HepG2 (cell line): ENCODE measurements at regions not wholly inside any gene's neighbourhood (a gene's known extent, or its start where the extent isn't known, plus 50 kb on each side); places are given as distances from the start of the nearest gene placed in this dataset.
A peak's percentile ranks its signal among the peaks of the same experiment; 100 is the strongest.

Experiments used
- ATAC-seq: fragments of 200-7000 bp; cut with Tn5 transposase; 3 replicates; pipeline ENCODE4 v1.9.1; 2020; ENCODE audit warnings: mild to moderate bottlenecking, moderate library complexity
- BruUV-seq: library from RNA; stranded (reverse); fragments of 400-500 nt; replicated peaks from 2 replicates; lab custom pipeline; 2021; lab: Mats Ljungman, UMichigan
- CTCF ChIA-PET: fragments of 300-600 bp; formaldehyde crosslinking; extraction: SDS; loops from one replicate; lab custom pipeline; 2021; ENCODE audit warnings: low total read pairs, inconsistent platforms, low intra/inter-chr PET ratio; lab: Yijun Ruan, JAX
- POLR2A ChIA-PET: fragments of 350-600 bp; sonication (Branson Sonifier 250); formaldehyde crosslinking; loops from one replicate; lab custom pipeline; 2020; ENCODE audit warnings: antibody characterized with exemption, inconsistent platforms; lab: Yijun Ruan, JAX
- DNase-seq: peaks from one replicate; pipeline ENCODE4 v3.0.0-alpha.2; 2015; ENCODE audit warnings: low spot score
- FAIRE-seq: peaks from 3 replicates; lab custom pipeline; 2011; peaks lifted over from hg19 to GRCh38; lab: Jason Lieb, UNC
- H2AFZ ChIP-seq: one replicate; pipeline ENCODE4 v1.6.1; 2011; ENCODE audit warnings: low read length, inconsistent platforms
- H3K27ac ChIP-seq: fragments of 300-600 bp; 3 replicates; pipeline ENCODE4 v1.8.0; 2011; ENCODE audit warnings: mixed run types, mild to moderate bottlenecking, mixed read lengths, low read length, inconsistent platforms; ENCODE audit not compliant: insufficient read depth; ENCODE audit errors: extremely low read length
- H3K27me3 ChIP-seq, 2 experiments: fragments of 200-600 bp in 1 of 2; 2 replicates in 1 of 2; 3 replicates in 1 of 2; pipeline versions ENCODE4 v1.6.0 to v1.8.0; 2011; ENCODE audit warnings: low read length in 2 of 2, mild to moderate bottlenecking in 2 of 2, moderate library complexity in 2 of 2, inconsistent platforms in 1 of 2; ENCODE audit not compliant: insufficient read depth in 2 of 2, control insufficient read depth in 1 of 2
- H3K36me3 ChIP-seq, 2 experiments: fragments of 200-600 bp in 1 of 2; replicated peaks in 1 of 2; 2 replicates in 1 of 2; 3 replicates in 1 of 2; pipeline versions ENCODE4 v1.5.1 to v1.8.0; 2011; ENCODE audit warnings: low read length in 2 of 2, inconsistent platforms in 1 of 2; ENCODE audit not compliant: insufficient read depth in 2 of 2, control insufficient read depth in 1 of 2
- H3K4me1 ChIP-seq: 2 replicates; pipeline ENCODE4 v1.5.1; 2012; ENCODE audit warnings: low read length, inconsistent platforms; ENCODE audit not compliant: insufficient read depth
- H3K4me2 ChIP-seq: 2 replicates; pipeline ENCODE4 v1.6.0; 2011; ENCODE audit warnings: low read depth, low read length, inconsistent platforms
- H3K4me3 ChIP-seq, 3 experiments: fragments of 200-600 bp in 1 of 3; sonication (generic), shearing (Covaris generic) in 1 of 3; replicated peaks in 1 of 3; 2 replicates each; pipeline ENCODE4 v1.5.1; 2011 to 2016; ENCODE audit warnings: low read length in 3 of 3, inconsistent platforms in 2 of 3, low read depth in 2 of 3, mild to moderate bottlenecking in 2 of 3, control low read depth in 1 of 3, mixed read lengths in 1 of 3; ENCODE audit not compliant: insufficient read depth in 1 of 3
- H3K79me2 ChIP-seq: one replicate; pipeline ENCODE4 v1.6.1; 2011; ENCODE audit warnings: low read length, inconsistent platforms; ENCODE audit not compliant: insufficient read depth
- H3K9ac ChIP-seq: 2 replicates; pipeline ENCODE4 v1.6.0; 2011; ENCODE audit warnings: mild to moderate bottlenecking, low read depth, low read length, inconsistent platforms; ENCODE audit not compliant: insufficient read depth
- H3K9me3 ChIP-seq: 2 replicates; pipeline ENCODE4 v1.5.1; 2012; ENCODE audit warnings: mild to moderate bottlenecking, low read length
- H4K20me1 ChIP-seq: 2 replicates; pipeline ENCODE4 v1.6.0; 2011; ENCODE audit warnings: inconsistent platforms, mild to moderate bottlenecking, low read length, moderate library complexity; ENCODE audit not compliant: insufficient read depth
- BCL6 ChIP-seq: IDR thresholded peaks from 2 replicates; pipeline ENCODE4 v1.6.1; 2016; ENCODE audit warnings: missing genetic modification reagents, missing compliant biosample characterization
- DNMT1 ChIP-seq: sonication (generic); formaldehyde crosslinking; IDR thresholded peaks from 2 replicates; pipeline ENCODE4 v1.5.1; 2020; ENCODE audit warnings: mild to moderate bottlenecking, missing genetic modification reagents
- ISX ChIP-seq: sonication (generic); formaldehyde crosslinking; conservative IDR thresholded peaks from 2 replicates; pipeline ENCODE4 v1.5.0; 2020; ENCODE audit warnings: missing genetic modification reagents
- KAT8 ChIP-seq: IDR thresholded peaks from 2 replicates; pipeline ENCODE4 v1.6.1; 2016; ENCODE audit warnings: missing genetic modification reagents, missing compliant biosample characterization
- KDM2A ChIP-seq: sonication (generic); formaldehyde crosslinking; IDR thresholded peaks from 2 replicates; pipeline ENCODE4 v1.4.0; 2020; ENCODE audit warnings: low read depth, missing genetic modification reagents, borderline replicate concordance
- KLF9 ChIP-seq: IDR thresholded peaks from 2 replicates; pipeline ENCODE4 v1.6.1; 2016; ENCODE audit warnings: low read depth
- NRL ChIP-seq: sonication (generic); formaldehyde crosslinking; IDR thresholded peaks from 2 replicates; pipeline ENCODE4 v1.5.0; 2020; ENCODE audit warnings: missing genetic modification reagents, mild to moderate bottlenecking, moderate library complexity, borderline replicate concordance
- RFXAP ChIP-seq: sonication (generic); formaldehyde crosslinking; IDR thresholded peaks from 2 replicates; pipeline ENCODE4 v1.4.0; 2020; ENCODE audit warnings: missing genetic modification reagents, borderline replicate concordance
- SPEN ChIP-seq: sonication (generic); formaldehyde crosslinking; IDR thresholded peaks from 2 replicates; pipeline ENCODE4 v1.5.1; 2020; ENCODE audit warnings: low read depth, mild to moderate bottlenecking, missing genetic modification reagents
- STAG1 ChIP-seq: sonication (generic); formaldehyde crosslinking; IDR thresholded peaks from 2 replicates; pipeline ENCODE4 v1.4.0; 2020; ENCODE audit warnings: missing genetic modification reagents
- ZBTB38 ChIP-seq: sonication (generic); formaldehyde crosslinking; IDR thresholded peaks from 2 replicates; pipeline ENCODE4 v1.5.1; 2020; ENCODE audit warnings: mild to moderate bottlenecking, missing genetic modification reagents
- ZC3H13 ChIP-seq: sonication (generic); formaldehyde crosslinking; IDR thresholded peaks from 2 replicates; pipeline ENCODE4 v1.8.1; 2023; ENCODE audit warnings: mild to moderate bottlenecking, missing genetic modification reagents, moderate library complexity
- ZFY ChIP-seq: sonication (generic); formaldehyde crosslinking; IDR thresholded peaks from 2 replicates; pipeline ENCODE4 v1.4.0; 2020; ENCODE audit warnings: missing genetic modification reagents
- ZNF331 ChIP-seq: sonication (generic); formaldehyde crosslinking; IDR thresholded peaks from 2 replicates; pipeline ENCODE4 v1.4.0; 2020; ENCODE audit warnings: missing genetic modification reagents
- ZNF772 ChIP-seq: sonication (generic); formaldehyde crosslinking; IDR thresholded peaks from 2 replicates; pipeline ENCODE4 v1.5.0; 2020; ENCODE audit warnings: mild to moderate bottlenecking, missing genetic modification reagents
- ZNF879 ChIP-seq: sonication (generic); formaldehyde crosslinking; IDR thresholded peaks from 2 replicates; pipeline ENCODE4 v1.8.1; 2023; ENCODE audit warnings: missing genetic modification reagents
- WGBS: methylation state at CpG from one replicate; pipeline ENCODE4 v1.1.6; 2017; ENCODE audit warnings: low lambda C conversion rate; 5-methylcytosine and 5-hydroxymethylcytosine counted together
- in situ Hi-C: cut with HindIII; loops from 2 replicates; pipeline ENCODE4 v1.10.0; 2017; ENCODE audit warnings: low pct_unique_long_range_greater_than_20kb; ENCODE audit not compliant: extremely low pct_ligation_motif_present
- intact Hi-C: fragments of 100-400 bp; cut with micrococcal nuclease; formaldehyde crosslinking; loops from one replicate; pipeline ENCODE4 v1.10.0; 2022; ENCODE audit not compliant: unreplicated experiment
- TF ChIP-seq, protein P1 (sequence below): sonication (generic); formaldehyde crosslinking; IDR thresholded peaks from 2 replicates; pipeline ENCODE4 v1.4.0; 2020; ENCODE audit warnings: missing genetic modification reagents, borderline replicate concordance
- TF ChIP-seq, protein P2 (sequence below): IDR thresholded peaks from 2 replicates; pipeline ENCODE4 v1.6.1; 2016; ENCODE audit warnings: missing compliant biosample characterization, missing genetic modification reagents, borderline replicate concordance
- TF ChIP-seq, protein P3 (sequence below): sonication (generic); formaldehyde crosslinking; IDR thresholded peaks from 2 replicates; pipeline ENCODE4 v1.8.0; 2022; ENCODE audit warnings: missing genetic modification reagents, mild to moderate bottlenecking, borderline replicate concordance
- TF ChIP-seq, protein P4 (sequence below): sonication (generic); formaldehyde crosslinking; IDR thresholded peaks from 2 replicates; pipeline ENCODE4 v1.8.1; 2022; ENCODE audit warnings: mild to moderate bottlenecking, missing genetic modification reagents

DNA sequence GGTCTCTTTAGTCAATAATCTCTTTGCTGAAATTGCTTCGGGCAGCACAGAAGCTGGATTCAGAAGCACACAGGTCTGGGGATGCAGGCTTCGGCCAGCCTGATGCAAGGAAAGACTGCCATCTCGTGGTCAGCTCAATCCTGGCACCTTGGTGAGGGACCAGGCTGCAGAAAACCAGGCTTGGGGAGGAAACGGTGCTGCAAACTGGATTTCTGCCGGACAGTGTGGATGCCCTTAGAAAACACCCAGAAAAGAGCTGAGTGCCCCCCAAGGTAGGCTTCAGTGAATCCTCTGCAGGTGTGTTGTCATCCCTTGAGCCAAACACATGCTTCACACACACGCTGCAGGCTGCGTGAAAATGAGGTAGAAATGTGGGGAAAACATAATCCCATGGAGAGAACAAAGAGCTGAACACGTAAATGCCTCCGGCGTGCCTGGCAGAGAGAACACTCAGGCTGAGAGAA is 89.8 kb upstream of the PAX1 start:
- intact Hi-C loops: loop anchor here (1.0 kb wide), 2 partner anchors 85 to 778 kb away; no protein-coding TSS in a partner anchor
- TF ChIP-seq KDM2A (CRISPR knock-in tag) (peak; percentile 42; the same call in 1 of the 2 replicates), DNMT1 (0 out of 2 replicates have a peak, but pooled peaks have one; percentile 48), ISX (CRISPR knock-in tag) (no peak), STAG1 (peak; percentile 92), ZBTB38 (CRISPR knock-in tag) (0 out of 2 replicates have a peak, but pooled peaks have one; percentile 31), BCL6 (CRISPR knock-in tag) (no peak), ZNF772 (no peak), ZNF331 (peak; percentile 71; the same call in 1 of the 2 replicates), KAT8 (CRISPR knock-in tag) (no peak), NRL (no peak), ZNF879 (CRISPR knock-in tag) (no peak), SPEN (CRISPR knock-in tag) (peak; percentile 51; the same call in 1 of the 2 replicates), RFXAP (CRISPR knock-in tag) (no peak), KLF9 (no peak), ZFY (CRISPR knock-in tag) (no peak), ZC3H13 (CRISPR knock-in tag) (no peak)
- TF ChIP-seq, protein P1, sequence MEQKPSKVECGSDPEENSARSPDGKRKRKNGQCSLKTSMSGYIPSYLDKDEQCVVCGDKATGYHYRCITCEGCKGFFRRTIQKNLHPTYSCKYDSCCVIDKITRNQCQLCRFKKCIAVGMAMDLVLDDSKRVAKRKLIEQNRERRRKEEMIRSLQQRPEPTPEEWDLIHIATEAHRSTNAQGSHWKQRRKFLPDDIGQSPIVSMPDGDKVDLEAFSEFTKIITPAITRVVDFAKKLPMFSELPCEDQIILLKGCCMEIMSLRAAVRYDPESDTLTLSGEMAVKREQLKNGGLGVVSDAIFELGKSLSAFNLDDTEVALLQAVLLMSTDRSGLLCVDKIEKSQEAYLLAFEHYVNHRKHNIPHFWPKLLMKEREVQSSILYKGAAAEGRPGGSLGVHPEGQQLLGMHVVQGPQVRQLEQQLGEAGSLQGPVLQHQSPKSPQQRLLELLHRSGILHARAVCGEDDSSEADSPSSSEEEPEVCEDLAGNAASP (CRISPR knock-in tag): no peak; the same call in 1 of the 2 replicates
- TF ChIP-seq, protein P2, sequence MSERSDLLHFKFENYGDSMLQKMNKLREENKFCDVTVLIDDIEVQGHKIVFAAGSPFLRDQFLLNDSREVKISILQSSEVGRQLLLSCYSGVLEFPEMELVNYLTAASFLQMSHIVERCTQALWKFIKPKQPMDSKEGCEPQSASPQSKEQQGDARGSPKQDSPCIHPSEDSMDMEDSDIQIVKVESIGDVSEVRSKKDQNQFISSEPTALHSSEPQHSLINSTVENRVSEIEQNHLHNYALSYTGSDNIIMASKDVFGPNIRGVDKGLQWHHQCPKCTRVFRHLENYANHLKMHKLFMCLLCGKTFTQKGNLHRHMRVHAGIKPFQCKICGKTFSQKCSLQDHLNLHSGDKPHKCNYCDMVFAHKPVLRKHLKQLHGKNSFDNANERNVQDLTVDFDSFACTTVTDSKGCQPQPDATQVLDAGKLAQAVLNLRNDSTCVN (CRISPR knock-in tag): no peak
- TF ChIP-seq, protein P3, sequence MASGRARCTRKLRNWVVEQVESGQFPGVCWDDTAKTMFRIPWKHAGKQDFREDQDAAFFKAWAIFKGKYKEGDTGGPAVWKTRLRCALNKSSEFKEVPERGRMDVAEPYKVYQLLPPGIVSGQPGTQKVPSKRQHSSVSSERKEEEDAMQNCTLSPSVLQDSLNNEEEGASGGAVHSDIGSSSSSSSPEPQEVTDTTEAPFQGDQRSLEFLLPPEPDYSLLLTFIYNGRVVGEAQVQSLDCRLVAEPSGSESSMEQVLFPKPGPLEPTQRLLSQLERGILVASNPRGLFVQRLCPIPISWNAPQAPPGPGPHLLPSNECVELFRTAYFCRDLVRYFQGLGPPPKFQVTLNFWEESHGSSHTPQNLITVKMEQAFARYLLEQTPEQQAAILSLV (CRISPR knock-in tag): 0 out of 2 replicates have a peak, but pooled peaks have one; percentile 32
- TF ChIP-seq, protein P4, sequence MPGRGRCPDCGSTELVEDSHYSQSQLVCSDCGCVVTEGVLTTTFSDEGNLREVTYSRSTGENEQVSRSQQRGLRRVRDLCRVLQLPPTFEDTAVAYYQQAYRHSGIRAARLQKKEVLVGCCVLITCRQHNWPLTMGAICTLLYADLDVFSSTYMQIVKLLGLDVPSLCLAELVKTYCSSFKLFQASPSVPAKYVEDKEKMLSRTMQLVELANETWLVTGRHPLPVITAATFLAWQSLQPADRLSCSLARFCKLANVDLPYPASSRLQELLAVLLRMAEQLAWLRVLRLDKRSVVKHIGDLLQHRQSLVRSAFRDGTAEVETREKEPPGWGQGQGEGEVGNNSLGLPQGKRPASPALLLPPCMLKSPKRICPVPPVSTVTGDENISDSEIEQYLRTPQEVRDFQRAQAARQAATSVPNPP (CRISPR knock-in tag): no peak

More for the DNA sequence above, 89.8 kb upstream of the PAX1 start:
- WGBS: 18% methylated on average over 10 of the region's 10 CpGs
- no peak overlapping the region for H3K9ac ChIP-seq
- no peaks in the 10 kb centered on the region for H4K20me1 ChIP-seq
- H3K4me2 ChIP-seq: no peak overlapping the region
- no peak overlapping the region for H2AFZ ChIP-seq
- H3K27me3 ChIP-seq: peaks cover 2 to 5% of the 10 kb centered on the region in 2 experiments; a peak in 3 of 5 replicates
- H3K4me1 ChIP-seq: no peaks in the 10 kb centered on the region
- no peak overlapping the region for H3K27ac ChIP-seq
- no peaks in the 10 kb centered on the region for H3K79me2 ChIP-seq
- peak; percentile 73 for FAIRE-seq
- ChIA-PET POLR2A (no interaction called here), CTCF (interaction anchor here (1.1 to 2.7 kb wide), 3 partner anchors 86 to 778 kb away, joined by 3 to 22 read pairs (median 8); no protein-coding TSS in a partner anchor)
- ATAC-seq: peak; percentile 98
- in situ Hi-C loops: loop anchor here (10.0 kb wide), 1 partner anchor 781 kb away; no protein-coding TSS in a partner anchor
- peak; percentile 66 for DNase-seq
- no TSS peak for BruUV-seq
- H3K4me3 ChIP-seq: no peak overlapping the region
- no peaks in the 10 kb centered on the region for H3K36me3 ChIP-seq
- no peaks in the 10 kb centered on the region for H3K9me3 ChIP-seq
